NCI-H226 (cell line): ENCODE measurements at regions not wholly inside any gene's neighbourhood (a gene's known extent, or its start where the extent isn't known, plus 50 kb on each side); places are given as distances from the start of the nearest gene placed in this dataset.
"Not testable (repeated sequence)": the region's sequence is repeated elsewhere in the genome, so short reads cannot be mapped to it uniquely, and the experiment has no call there.

ENCODE experiments used
- DNase-seq: peaks from one replicate; pipeline ENCODE4 v3.0.0-alpha.2; 2015

- not testable (repeated sequence) for DNase-seq
Measured at GRCh38 chr1:187850146-187850545, 1021.4 kb downstream of the PLA2G4A start.

- no peak for DNase-seq
Measured at GRCh38 chr1:187853505-187853904, 1024.8 kb downstream of the PLA2G4A start.

GRCh38 chr1:187854457-187854856 is 1025.7 kb downstream of the PLA2G4A start:
- no peak for DNase-seq

DNA sequence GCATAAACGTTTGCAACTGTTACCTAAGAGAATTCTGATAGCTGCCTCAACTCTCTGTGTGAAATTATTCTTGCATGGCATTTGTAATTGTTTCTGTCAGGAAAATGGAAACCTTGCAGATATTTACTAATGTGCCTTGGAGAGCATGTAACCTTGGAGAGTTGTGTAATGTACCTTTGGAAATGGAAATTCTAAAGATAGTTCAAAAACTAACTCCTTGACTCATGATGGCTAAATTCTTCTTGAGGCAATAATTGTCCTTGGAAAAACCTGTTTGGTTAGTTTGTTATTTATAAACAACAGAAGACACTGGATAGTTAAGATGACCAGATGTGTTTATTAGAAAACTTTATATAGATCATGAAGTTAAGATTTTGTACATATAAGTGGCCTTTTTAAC is 1033.8 kb downstream of the PLA2G4A start:
- DNase-seq = no peak

DNA sequence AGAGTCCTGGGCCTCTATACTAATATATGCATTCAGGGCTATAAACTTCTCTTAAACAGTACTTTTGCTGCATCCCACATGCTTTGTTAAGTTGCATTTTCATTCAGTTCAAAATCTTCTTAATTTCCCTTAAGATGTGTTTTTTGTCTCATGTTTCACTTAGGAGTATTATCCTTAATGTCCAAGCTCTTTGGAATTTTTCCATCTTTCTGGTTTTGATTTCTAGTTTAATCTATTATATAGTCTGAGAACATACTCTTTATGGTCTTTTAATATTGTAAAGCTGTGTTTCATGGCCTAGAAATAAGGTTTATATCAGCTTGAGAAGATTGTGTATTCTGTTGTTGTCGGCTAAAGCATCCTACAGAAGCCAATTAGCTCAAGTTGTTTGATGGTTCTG is 1041.8 kb downstream of the PLA2G4A start:
- no peak for DNase-seq

DNA sequence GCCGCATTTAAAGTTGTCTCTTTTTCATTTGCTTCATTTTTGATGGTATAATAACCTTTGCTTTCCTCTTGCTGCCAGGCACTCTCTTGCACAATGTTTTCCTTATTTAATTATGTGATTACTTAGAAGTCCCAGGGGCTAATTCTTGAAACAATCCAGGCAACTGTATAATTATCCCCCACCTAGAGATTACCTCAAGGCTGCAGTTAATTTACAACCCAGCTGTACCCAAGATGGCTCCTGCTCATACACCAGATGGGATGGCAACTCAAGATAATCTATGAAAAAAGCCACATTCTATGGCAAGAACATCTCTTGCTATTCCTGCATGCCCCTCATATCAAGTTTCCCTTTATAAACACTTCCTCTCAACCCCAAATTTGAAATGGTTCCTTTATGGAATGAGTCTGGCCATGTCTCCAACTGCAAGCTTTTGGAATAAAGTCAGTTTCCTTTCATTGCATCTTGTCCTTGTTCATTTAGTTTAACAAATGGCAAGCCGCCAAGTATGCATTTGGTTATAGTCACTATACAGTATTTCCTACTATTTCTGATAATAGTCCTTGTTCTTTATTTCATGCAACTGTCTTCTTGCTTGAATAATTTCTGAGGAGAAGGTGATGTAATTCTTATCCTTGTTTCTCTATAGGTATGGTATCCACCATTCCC is 1042.6 kb downstream of the PLA2G4A start:
- DNase-seq = no peak

- no peak for DNase-seq
Measured at GRCh38 chr1:187872550-187872949, 1043.8 kb downstream of the PLA2G4A start.

DNA sequence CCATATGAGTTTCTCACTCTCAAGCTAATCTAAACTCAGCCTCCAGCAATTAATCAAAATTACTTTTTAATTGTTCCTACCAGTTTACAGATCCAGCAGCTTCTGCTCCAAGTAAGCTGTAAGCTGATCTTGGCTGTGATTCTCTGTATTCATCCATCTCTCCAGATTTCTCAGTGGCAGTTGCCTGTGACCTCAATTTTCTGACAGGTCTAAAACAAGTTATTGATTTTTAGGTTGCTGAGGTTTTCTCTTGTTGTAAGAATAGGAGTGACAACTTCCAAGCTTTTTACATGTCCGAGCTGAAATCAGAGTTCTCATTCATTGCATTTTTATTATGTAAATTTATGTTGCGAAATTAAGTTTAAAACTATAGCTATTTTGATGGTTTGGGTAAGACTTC is 1044.4 kb downstream of the PLA2G4A start:
- DNase-seq = no peak

DNA sequence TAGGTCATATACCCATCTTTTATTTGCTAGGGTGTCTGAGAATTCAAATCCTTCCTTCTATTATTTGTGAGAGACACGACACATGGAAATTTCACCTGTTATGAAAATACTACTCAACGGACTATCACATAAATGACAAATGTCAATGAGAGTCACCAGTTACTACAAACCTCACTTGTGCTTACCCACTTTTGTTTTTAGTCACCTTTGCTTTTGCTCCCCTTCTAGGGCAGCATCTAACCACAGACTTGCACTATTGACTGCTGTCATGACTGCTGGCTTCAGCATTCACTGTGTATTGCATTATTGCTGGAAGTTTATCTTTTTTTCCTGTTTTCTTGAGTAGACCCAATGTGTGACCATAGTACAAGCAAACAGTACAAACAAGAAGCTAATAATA is 1048.0 kb downstream of the PLA2G4A start:
- DNase-seq = no peak

- no peak for DNase-seq
Measured at GRCh38 chr1:187877220-187877619, 1048.5 kb downstream of the PLA2G4A start.

DNA sequence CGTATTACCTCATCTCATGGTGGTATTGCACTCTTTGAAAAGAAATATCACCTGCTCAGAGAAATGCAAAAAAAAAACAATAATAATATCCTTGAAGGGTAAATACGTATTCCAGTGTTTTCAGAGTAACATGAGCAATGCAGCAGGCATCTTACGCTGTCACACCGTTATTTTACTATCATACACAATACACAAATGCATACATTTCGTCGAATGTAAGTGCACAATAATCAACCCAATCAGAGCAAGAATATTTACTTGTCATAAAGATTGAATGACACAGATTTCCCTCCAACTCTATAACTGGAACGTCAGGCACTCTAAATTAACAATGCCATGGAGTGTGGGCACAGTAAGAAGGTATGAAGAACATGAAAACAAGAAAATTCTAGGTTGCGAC is 1050.1 kb downstream of the PLA2G4A start:
- DNase-seq = no peak

GRCh38 chr1:187883356-187883755 is 1054.6 kb downstream of the PLA2G4A start:
- DNase-seq = no peak

DNA sequence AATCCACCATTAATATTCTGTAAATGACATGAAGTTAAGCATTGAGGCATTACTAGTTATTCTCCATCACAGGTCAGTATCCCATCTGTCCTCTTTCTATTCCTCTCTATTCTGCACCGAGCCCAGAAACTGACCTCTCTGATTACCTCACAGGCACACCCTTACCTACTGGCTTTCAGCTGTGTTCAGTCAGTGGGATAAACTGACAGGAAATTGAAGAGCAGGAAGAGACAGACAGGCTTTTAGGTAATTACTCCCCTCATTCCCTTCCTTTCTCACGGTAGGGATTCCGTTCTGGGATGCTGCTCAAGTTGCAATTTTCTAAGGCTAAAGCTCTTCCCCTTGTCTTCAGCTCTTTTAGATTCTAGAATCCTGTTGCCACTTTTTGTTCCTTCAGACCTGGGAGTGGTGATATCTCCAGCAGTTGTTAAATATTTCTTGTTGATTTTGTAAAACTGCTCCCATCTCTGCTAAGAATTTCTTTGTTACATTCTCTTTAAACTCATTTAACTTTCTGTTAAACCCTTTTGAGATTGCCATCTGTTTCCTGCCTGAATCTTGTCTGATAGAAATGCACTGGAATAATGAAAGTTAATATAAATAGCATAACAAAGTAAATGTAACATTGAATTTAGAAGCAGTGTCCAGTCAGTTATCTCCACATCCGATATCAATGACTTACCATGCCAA is 1063.4 kb downstream of the PLA2G4A start:
- DNase-seq = no peak

DNA sequence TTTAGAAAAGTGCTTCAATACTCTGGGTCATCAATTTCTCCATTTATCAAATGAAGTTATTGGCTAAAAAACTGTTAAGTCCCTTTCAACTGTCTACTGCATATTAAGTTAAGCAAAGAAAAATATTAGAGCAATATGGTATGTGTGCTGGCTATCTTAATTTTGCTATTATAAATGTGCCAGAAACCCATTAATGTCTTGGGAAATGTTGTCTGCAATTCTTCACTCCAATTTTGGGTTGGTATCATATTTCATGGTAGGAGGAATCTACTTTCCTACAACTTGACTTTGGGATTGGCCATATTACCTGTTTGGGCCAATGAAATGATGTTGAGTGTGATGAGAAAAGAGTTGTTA is 1063.9 kb downstream of the PLA2G4A start:
- no peak for DNase-seq

GRCh38 chr1:187893471-187893870 is 1064.7 kb downstream of the PLA2G4A start:
- DNase-seq = peak; percentile 85

GRCh38 chr1:187894349-187894748 is 1065.6 kb downstream of the PLA2G4A start:
- DNase-seq = no peak

GRCh38 chr1:187903223-187903622 is 1074.5 kb downstream of the PLA2G4A start:
- DNase-seq = no peak

DNA sequence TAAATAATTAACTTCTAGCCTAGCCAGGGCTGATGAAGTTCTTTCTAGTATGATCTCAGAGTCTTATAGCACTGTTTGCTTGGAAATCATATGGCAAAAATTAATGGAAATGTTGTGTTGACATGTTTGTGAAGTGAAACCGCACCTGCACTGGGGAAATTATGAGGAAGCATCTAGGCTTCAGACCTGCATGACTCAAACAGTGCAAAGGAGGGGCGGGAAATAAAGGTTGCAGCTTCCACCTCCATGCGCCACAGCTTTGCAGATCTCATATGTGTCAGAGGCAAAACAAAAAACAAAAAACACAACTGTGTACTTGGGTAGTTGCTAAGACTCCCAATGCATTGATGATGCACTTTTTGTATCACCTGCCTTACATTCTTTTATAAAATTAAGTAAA is 1080.6 kb downstream of the PLA2G4A start:
- DNase-seq = no peak

DNA sequence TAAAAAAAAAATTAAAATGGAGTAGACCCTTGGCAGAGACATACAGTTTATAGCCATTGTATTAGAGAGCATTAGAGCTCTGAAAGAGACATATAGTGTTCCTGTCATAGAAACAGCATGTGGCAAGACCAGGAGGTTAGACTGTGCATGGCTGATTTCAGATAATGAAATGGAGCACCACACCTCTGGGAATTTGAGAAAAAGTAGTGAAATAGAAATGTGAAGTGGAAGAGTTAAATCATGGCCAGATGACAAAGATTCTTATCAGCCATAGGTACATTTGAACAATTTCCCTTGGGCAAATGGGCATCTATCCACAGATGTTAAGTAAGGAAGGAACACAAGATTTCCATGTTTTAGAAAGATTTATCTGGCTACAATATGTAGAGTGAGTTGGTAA is 1083.1 kb downstream of the PLA2G4A start:
- DNase-seq = no peak

DNA sequence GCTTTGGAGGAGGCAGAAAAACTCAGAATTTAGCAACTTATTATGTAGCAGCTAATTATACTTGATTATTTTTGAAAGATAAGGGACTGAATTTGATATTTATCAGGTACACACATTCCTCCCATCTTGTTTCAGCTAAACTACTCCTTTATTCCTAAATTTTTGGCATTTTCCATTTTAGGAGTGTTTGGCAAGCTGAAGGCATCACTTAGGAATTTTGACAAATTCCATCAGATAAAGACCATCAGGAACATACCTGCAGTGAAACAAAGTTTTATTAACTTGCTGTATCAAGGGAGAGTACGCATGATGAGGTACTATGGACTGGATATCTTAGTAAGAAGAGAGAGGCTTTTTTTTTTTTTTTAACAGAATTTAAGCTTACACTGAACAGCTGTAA is 1092.2 kb downstream of the PLA2G4A start:
- DNase-seq = no peak

DNA sequence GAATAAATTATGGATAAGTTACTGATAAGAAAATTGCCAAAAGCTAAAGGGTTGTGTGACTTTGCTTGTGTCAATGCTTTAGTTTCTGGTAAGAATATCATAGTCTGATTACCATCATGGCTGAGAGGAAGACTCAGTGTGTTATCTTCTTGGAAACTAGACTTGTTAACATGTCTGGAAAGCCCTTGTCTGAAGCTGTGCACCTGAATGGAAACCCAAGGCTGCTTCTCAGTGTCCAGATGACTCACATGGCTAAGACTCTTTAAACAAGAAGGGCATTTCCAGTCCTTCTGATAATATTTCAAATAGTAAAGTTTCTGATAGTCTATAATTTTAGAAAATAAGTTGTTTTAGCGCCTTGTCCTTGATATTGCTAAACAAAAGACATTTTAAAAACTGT is 1092.7 kb downstream of the PLA2G4A start:
- peak; percentile 23 for DNase-seq

GRCh38 chr1:187922255-187922654 is 1093.5 kb downstream of the PLA2G4A start:
- DNase-seq = no peak

DNA sequence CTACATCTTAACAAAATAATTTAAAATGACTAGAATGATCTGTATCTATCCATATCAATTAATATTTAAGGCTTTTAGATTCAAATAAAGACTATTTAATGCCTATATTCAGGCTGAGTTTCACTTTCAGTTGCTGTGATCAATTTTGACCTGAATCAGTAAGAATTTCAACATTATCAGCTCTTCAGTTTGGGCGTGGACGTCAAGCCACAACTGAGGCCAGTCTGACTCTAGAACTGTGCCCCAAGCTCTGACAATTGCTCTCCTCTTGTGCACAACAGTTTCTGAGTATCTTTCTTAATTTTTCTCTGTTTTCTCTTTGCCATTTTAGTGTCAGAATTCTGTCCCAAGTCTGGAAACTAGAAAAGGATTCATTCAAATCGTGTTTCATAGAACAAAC is 1095.5 kb downstream of the PLA2G4A start:
- DNase-seq = no peak

DNA sequence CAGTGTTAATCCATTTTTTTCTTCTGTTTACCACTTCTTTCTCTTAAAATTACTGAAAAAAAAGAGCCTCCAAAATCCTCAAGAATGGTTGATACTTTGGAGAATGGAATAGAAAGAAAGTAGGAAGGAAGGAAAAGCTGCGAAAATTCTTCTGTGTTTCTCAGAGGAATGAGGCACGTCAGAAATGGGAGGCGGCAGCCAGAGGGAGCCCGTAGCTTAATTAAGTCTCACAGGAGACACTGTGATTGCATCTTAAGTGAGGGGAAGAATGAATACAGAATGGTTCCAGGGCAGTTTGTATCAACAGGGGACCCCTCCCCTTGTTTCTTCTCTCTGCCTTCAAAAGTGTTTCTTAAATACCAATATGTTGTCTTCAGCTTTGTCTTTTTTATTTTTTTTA is 1099.5 kb downstream of the PLA2G4A start:
- DNase-seq = no peak

GRCh38 chr1:187928696-187929095 is 1099.9 kb downstream of the PLA2G4A start:
- no peak for DNase-seq
